T-cell (primary cell): ENCODE measurements at regions not wholly inside any gene's neighbourhood (a gene's known extent, or its start where the extent isn't known, plus 50 kb on each side); places are given as distances from the start of the nearest gene placed in this dataset.

Experiments
- ATAC-seq, 4 experiments: fragments of 200-7000 bp in 3 of 4; fragments of 150-1000 bp in 1 of 4; cut with Tn5 transposase; replicated peaks in 1 of 4; 1 replicate in 3 of 4; 2 replicates in 1 of 4; pipeline ENCODE4 v1.10.0; 2021; ENCODE audit warnings: moderate library complexity in 3 of 4, mild to moderate bottlenecking in 2 of 4, moderate number of reproducible peaks in 1 of 4
- CTCF ChIA-PET, 2 donors: fragments of 300-600 bp; sonication (Branson Sonifier 250); formaldehyde crosslinking; loops; one replicate each; lab custom pipeline; 2022; ENCODE audit warnings: antibody characterized with exemption in 2 of 2; lab: Charles Lee
- POLR2A ChIA-PET, 2 donors: fragments of 300-600 bp; sonication (Branson Sonifier 250); formaldehyde crosslinking; loops; one replicate each; lab custom pipeline; 2022; ENCODE audit warnings: antibody characterized with exemption in 2 of 2; lab: Charles Lee
- DNase-seq, 35 experiments: peaks; one replicate each; pipeline versions ENCODE4 v3.0.0 to v3.0.0-alpha.2; 2013 to 2023
- H3K27ac ChIP-seq: one replicate; pipeline ENCODE4 v1.5.1; 2013; ENCODE audit warnings: low read length
- H3K27me3 ChIP-seq, 2 experiments: replicated peaks in 1 of 2; 1 replicate in 1 of 2; 2 replicates in 1 of 2; pipeline versions ENCODE4 v1.6.1 to v1.7.0; 2013; ENCODE audit warnings: low read length in 1 of 2, mixed read lengths in 1 of 2; ENCODE audit not compliant: control insufficient read depth in 2 of 2, insufficient read depth in 2 of 2; ENCODE audit errors: extremely low read depth in 1 of 2
- H3K36me3 ChIP-seq, 2 donors: 1 replicate in 1 of 2; 2 replicates in 1 of 2; pipeline versions ENCODE4 v1.6.1 to v1.7.0; 2013; ENCODE audit warnings: low read length in 1 of 2; ENCODE audit not compliant: control insufficient read depth in 2 of 2, insufficient read depth in 1 of 2; ENCODE audit errors: extremely low read depth in 1 of 2
- H3K4me1 ChIP-seq, 2 experiments: 1 replicate in 1 of 2; 2 replicates in 1 of 2; pipeline versions ENCODE4 v1.6.1 to v1.7.0; 2013; ENCODE audit warnings: low read length in 2 of 2, mixed read lengths in 1 of 2; ENCODE audit not compliant: insufficient read depth in 2 of 2, control insufficient read depth in 1 of 2; ENCODE audit errors: extremely low read depth in 1 of 2
- H3K4me3 ChIP-seq, 2 donors: 1 replicate in 1 of 2; 2 replicates in 1 of 2; pipeline versions ENCODE4 v1.5.1 to v1.7.0; 2013; ENCODE audit warnings: mild to moderate bottlenecking in 2 of 2, low read length in 1 of 2, moderate library complexity in 1 of 2; ENCODE audit not compliant: control insufficient read depth in 1 of 2; ENCODE audit errors: extremely low read depth in 1 of 2
- H3K9me3 ChIP-seq: 2 replicates; pipeline ENCODE4 v1.7.0; 2013
- H3K27ac Mint-ChIP-seq, 2 donors: one replicate each; pipeline ENCODE4 v1.8.0; 2020 to 2021; ENCODE audit warnings: mild to moderate bottlenecking in 2 of 2, mixed read lengths in 2 of 2
- H3K27me3 Mint-ChIP-seq, 2 donors: one replicate each; pipeline ENCODE4 v1.8.0; 2021 to 2022; ENCODE audit warnings: mixed read lengths in 2 of 2
- H3K36me3 Mint-ChIP-seq: one replicate; pipeline ENCODE4 v1.8.0; 2021; ENCODE audit warnings: mixed read lengths
- H3K4me1 Mint-ChIP-seq, 3 donors: one replicate each; pipeline ENCODE4 v1.8.0; 2020 to 2022; ENCODE audit warnings: mixed read lengths in 3 of 3, mild to moderate bottlenecking in 1 of 3
- H3K4me3 Mint-ChIP-seq, 3 donors: one replicate each; pipeline ENCODE4 v1.8.0; 2020 to 2022; ENCODE audit warnings: mild to moderate bottlenecking in 3 of 3, mixed read lengths in 3 of 3, moderate library complexity in 3 of 3
- H3K9me3 Mint-ChIP-seq, 3 donors: one replicate each; pipeline ENCODE4 v1.8.0; 2020 to 2022; ENCODE audit warnings: mixed read lengths in 3 of 3
- WGBS: methylation state at CpG from one replicate; pipeline ENCODE4 v1.1.5; 2013; ENCODE audit warnings: missing lambda C conversion rate; ENCODE audit not compliant: insufficient coverage; 5-methylcytosine and 5-hydroxymethylcytosine counted together

DNA sequence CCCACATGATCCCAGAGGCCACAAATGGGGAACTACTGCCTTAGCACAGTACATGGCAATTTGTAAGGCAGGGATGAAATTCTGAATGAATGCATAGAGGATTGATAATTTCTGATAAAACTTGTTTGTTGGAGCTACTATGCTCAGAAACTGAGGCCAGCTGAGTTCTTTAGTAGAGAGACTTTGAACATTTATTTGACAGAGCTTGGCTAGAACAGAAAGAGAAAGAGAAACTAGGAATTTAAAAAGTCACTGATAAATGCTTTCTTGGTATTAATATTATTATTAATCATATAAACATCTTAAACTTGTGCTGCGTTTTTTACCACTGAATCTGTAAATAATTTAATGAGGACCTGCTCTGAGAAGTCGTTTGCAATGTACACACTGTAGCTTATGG is 923.7 kb upstream of the CNTNAP5 start:
- WGBS = no CpG with 5 or more reads among the region's 2 CpGs
- no peak for ATAC-seq

DNA sequence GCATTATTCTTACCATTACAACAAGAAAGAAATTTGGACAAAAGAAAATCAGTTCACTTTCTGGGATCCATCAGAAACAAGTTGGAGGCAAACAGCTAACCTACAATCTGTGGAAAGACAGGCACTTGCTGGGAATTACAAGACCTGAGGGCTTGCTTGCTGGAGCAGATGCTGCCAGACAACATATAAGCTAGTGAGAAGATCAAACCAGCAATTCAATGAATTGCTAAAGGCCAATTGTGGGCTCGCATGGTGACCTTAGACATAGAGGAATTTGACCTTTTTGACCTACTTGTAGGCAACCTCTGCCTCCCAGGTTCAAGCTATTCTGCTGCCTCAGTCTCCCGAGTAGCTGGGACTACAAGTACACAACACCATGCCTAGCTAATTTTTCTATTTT is 921.2 kb upstream of the CNTNAP5 start:
- CTCF ChIA-PET = no interaction called here
- H3K27me3 Mint-ChIP-seq = no peaks in the 10 kb centered on the region
- Histone ChIP-seq H3K4me3 (no peak overlapping the region), H3K27ac (no peak overlapping the region), H3K27me3 (no peaks in the 10 kb centered on the region), H3K4me1 (no peaks in the 10 kb centered on the region), H3K9me3 (no peaks in the 10 kb centered on the region), H3K36me3 (no peaks in the 10 kb centered on the region)
- H3K36me3 Mint-ChIP-seq = no peaks in the 10 kb centered on the region
- no peaks in the 10 kb centered on the region for H3K4me1 Mint-ChIP-seq
- H3K4me3 Mint-ChIP-seq = no peak overlapping the region
- DNase-seq (no peak), ATAC-seq (no peak)
- peaks cover 7 to 24% (median 14%) of the 10 kb centered on the region in 3 donors for H3K9me3 Mint-ChIP-seq
- 71% methylated on average over 1 of the region's 2 CpGs for WGBS
- POLR2A ChIA-PET = no interaction called here
- H3K27ac Mint-ChIP-seq = no peak overlapping the region

More for the DNA sequence above, 923.7 kb upstream of the CNTNAP5 start:
- peaks cover 8 to 25% (median 20%) of the 10 kb centered on the region in 3 donors for H3K9me3 Mint-ChIP-seq
- H3K4me1 ChIP-seq = no peaks in the 10 kb centered on the region
- no peak overlapping the region for H3K4me3 ChIP-seq
- no peaks in the 10 kb centered on the region for H3K36me3 ChIP-seq
- no peak for DNase-seq
- no peak overlapping the region for H3K27ac Mint-ChIP-seq
- no peaks in the 10 kb centered on the region for H3K27me3 ChIP-seq
- ChIA-PET POLR2A (no interaction called here), CTCF (no interaction called here)
- no peaks in the 10 kb centered on the region for H3K4me1 Mint-ChIP-seq
- no peaks in the 10 kb centered on the region for H3K36me3 Mint-ChIP-seq
- H3K4me3 Mint-ChIP-seq = no peak overlapping the region
- H3K27me3 Mint-ChIP-seq = no peaks in the 10 kb centered on the region
- no peaks in the 10 kb centered on the region for H3K9me3 ChIP-seq
- no peak overlapping the region for H3K27ac ChIP-seq

DNA sequence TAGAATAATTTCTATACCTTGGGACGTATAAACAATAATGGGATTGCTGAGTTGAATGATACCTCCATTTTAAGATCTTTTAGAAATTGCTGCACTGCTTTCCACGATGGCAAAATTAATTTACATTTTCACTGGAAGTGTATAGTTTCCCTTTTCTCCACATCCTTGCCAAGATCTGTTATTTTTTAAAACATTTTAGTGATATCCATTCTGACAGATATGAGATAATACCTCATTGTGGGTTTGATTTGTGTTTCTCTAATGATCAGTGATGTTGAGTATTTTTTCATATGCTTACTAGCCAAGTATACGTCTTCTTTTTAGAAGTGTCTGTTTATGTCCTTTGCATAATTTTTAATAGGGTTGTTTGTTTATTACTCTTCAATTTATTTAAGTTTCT is 908.5 kb upstream of the CNTNAP5 start:
- Mint-ChIP-seq H3K4me3 (no peak overlapping the region), H3K27me3 (no peaks in the 10 kb centered on the region), H3K36me3 (no peaks in the 10 kb centered on the region), H3K27ac (no peak overlapping the region), H3K9me3 (peaks cover 10 to 37% (median 15%) of the 10 kb centered on the region in 3 donors), H3K4me1 (no peaks in the 10 kb centered on the region)
- H3K4me1 ChIP-seq = no peaks in the 10 kb centered on the region
- H3K27ac ChIP-seq = no peak overlapping the region
- H3K4me3 ChIP-seq = no peak overlapping the region
- no CpG with 5 or more reads among the region's 3 CpGs for WGBS
- DNase-seq = no peak
- no peaks in the 10 kb centered on the region for H3K9me3 ChIP-seq
- H3K36me3 ChIP-seq = no peaks in the 10 kb centered on the region
- no peaks in the 10 kb centered on the region for H3K27me3 ChIP-seq
- POLR2A ChIA-PET = no interaction called here
- CTCF ChIA-PET = no interaction called here
- no peak for ATAC-seq

DNA sequence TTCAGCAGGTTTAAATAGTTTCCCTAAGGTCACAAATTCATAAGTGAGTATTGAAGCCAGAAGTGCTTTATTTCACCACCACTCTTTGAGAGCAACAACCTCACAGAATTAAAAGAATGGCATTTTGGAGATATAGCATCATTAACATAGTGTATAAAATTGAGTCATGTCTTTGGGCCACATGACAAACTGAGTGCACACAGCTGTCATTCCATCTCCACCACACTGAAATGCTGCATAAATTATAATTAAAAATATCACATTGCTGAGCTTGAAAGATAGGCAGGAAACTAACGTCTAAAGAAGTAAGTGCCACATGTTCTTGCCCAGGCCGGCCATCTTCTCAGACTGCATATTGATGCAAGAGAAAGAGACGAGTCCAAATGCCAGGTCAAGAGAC is 897.9 kb upstream of the CNTNAP5 start:
- no peaks in the 10 kb centered on the region for H3K27me3 ChIP-seq
- WGBS = 94% methylated on average over 3 of the region's 3 CpGs
- no peak overlapping the region for H3K27ac ChIP-seq
- no peaks in the 10 kb centered on the region for H3K9me3 ChIP-seq
- Mint-ChIP-seq H3K9me3 (peaks cover 17 to 25% (median 17%) of the 10 kb centered on the region in 3 donors), H3K27ac (no peak overlapping the region), H3K36me3 (no peaks in the 10 kb centered on the region), H3K4me3 (no peak overlapping the region), H3K27me3 (no peaks in the 10 kb centered on the region), H3K4me1 (no peaks in the 10 kb centered on the region)
- no peak for DNase-seq
- ChIA-PET POLR2A (no interaction called here), CTCF (no interaction called here)
- no peak overlapping the region for H3K4me3 ChIP-seq
- no peak for ATAC-seq
- H3K4me1 ChIP-seq = no peaks in the 10 kb centered on the region
- no peaks in the 10 kb centered on the region for H3K36me3 ChIP-seq

DNA sequence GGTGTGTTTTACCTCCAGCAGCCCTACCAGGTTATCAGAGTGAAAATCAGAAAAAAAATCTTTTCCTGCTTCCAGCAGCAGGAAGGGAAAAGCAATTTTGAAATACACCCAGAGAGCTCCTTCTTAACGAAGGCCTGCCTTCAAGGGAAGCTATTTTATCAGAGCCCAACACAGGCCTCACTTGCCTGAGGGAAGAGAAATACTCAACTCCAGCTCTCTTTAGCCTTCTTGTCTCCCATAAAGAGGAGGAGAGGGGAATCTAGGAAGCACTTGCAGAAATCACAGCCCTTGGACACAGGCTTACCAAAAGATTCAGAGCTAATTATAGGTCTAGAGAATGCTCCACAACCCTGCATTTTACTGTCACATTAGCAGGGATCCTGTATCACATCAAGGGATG is 896.1 kb upstream of the CNTNAP5 start:
- no peak overlapping the region for H3K4me3 Mint-ChIP-seq
- Histone ChIP-seq H3K27ac (no peak overlapping the region), H3K4me1 (no peaks in the 10 kb centered on the region), H3K4me3 (no peak overlapping the region), H3K27me3 (no peaks in the 10 kb centered on the region), H3K36me3 (no peaks in the 10 kb centered on the region), H3K9me3 (no peaks in the 10 kb centered on the region)
- DNase-seq = no peak
- H3K27me3 Mint-ChIP-seq = no peaks in the 10 kb centered on the region
- CTCF ChIA-PET = no interaction called here
- H3K9me3 Mint-ChIP-seq = peaks cover 15 to 24% (median 19%) of the 10 kb centered on the region in 3 donors
- no peaks in the 10 kb centered on the region for H3K36me3 Mint-ChIP-seq
- no peak overlapping the region for H3K27ac Mint-ChIP-seq
- POLR2A ChIA-PET = no interaction called here
- no peaks in the 10 kb centered on the region for H3K4me1 Mint-ChIP-seq
- no peak for ATAC-seq
- WGBS = no CpG with 5 or more reads among the region's 1 CpG

DNA sequence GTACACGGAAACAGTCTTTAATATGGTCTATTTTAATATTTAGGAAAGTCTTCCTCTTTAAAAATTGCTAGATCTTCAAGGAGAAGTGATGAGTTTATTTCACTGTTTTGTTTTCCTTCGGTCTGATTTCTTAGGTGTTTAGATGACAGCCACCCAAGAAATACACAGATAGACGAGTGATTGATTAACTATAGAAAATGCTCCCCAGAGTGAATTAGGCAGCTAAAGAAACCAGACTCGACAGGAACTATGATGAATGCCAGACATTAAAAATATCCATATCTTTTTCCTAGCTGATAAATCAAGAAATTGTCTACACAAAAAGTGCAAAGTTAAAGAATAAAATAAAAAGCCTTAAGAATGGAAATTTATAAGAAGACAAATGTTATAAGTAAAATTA is 888.7 kb upstream of the CNTNAP5 start:
- H3K4me3 Mint-ChIP-seq = no peak overlapping the region
- no peaks in the 10 kb centered on the region for H3K36me3 Mint-ChIP-seq
- H3K4me3 ChIP-seq = no peak overlapping the region
- H3K27me3 ChIP-seq = no peaks in the 10 kb centered on the region
- no peak overlapping the region for H3K27ac ChIP-seq
- H3K27me3 Mint-ChIP-seq = no peaks in the 10 kb centered on the region
- no peaks in the 10 kb centered on the region for H3K4me1 ChIP-seq
- peaks cover 10 to 30% (median 14%) of the 10 kb centered on the region in 3 donors for H3K9me3 Mint-ChIP-seq
- no peak overlapping the region for H3K27ac Mint-ChIP-seq
- H3K36me3 ChIP-seq = no peaks in the 10 kb centered on the region
- WGBS = no CpG with 5 or more reads among the region's 4 CpGs
- no peaks in the 10 kb centered on the region for H3K4me1 Mint-ChIP-seq
- ChIA-PET CTCF (no interaction called here), POLR2A (no interaction called here)
- DNase-seq (no peak), ATAC-seq (no peak)
- no peaks in the 10 kb centered on the region for H3K9me3 ChIP-seq

DNA sequence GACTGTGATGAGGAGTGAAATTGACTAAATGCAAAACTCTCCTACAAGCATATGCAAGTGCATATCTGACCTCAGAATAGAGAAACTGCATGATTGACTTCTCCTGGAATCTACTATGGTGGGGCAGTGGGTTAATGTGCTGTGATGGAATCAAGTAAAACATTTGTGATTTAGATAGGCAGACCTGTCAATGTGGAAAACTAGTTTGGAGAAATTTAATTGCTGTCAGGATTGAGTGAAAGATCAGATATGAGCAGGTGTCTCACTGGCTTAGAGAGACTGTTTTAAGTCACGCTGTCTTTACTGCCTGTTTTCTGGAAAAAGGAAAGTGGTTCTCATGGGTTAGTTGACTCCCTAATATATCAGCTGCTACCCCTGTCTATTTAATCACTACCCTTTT is 881.0 kb upstream of the CNTNAP5 start:
- H3K4me1 ChIP-seq = no peaks in the 10 kb centered on the region
- Mint-ChIP-seq H3K36me3 (no peaks in the 10 kb centered on the region), H3K9me3 (peaks cover 12 to 29% (median 25%) of the 10 kb centered on the region in 3 donors), H3K4me1 (no peaks in the 10 kb centered on the region), H3K27me3 (no peaks in the 10 kb centered on the region), H3K4me3 (no peak overlapping the region), H3K27ac (no peak overlapping the region)
- no peaks in the 10 kb centered on the region for H3K36me3 ChIP-seq
- DNase-seq (no peak), ATAC-seq (no peak)
- no peaks in the 10 kb centered on the region for H3K27me3 ChIP-seq
- H3K9me3 ChIP-seq = no peaks in the 10 kb centered on the region
- H3K4me3 ChIP-seq = no peak overlapping the region
- no peak overlapping the region for H3K27ac ChIP-seq
- no CpG with 5 or more reads among the region's 1 CpG for WGBS
- ChIA-PET CTCF (no interaction called here), POLR2A (no interaction called here)
